ENCODE measurements at regions not wholly inside any gene's neighbourhood (a gene's known extent, or its start where the extent isn't known, plus 50 kb on each side); places are given as distances from the start of the nearest gene placed in this dataset.

DNA sequence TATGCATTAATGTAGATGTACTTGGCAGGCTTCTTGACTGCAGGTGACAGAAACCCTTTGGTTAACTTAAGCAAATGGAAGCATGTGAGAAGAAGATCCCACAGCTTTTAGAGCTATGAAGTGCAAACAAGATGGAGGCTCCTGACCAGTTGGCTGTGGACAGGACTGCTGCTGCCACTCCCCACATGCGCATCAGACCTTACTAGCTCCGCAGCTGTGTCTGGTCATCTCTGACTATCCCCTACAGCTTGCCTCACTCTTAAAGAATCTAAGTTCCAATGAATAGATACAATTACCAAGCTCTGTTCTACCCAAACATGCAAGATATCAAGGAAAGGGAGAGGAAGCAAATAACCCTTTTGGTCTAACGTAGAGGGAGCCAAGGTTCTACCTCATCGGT, 587.6 kb downstream of the DSC3 start:
- TF ChIP-seq, protein P1, sequence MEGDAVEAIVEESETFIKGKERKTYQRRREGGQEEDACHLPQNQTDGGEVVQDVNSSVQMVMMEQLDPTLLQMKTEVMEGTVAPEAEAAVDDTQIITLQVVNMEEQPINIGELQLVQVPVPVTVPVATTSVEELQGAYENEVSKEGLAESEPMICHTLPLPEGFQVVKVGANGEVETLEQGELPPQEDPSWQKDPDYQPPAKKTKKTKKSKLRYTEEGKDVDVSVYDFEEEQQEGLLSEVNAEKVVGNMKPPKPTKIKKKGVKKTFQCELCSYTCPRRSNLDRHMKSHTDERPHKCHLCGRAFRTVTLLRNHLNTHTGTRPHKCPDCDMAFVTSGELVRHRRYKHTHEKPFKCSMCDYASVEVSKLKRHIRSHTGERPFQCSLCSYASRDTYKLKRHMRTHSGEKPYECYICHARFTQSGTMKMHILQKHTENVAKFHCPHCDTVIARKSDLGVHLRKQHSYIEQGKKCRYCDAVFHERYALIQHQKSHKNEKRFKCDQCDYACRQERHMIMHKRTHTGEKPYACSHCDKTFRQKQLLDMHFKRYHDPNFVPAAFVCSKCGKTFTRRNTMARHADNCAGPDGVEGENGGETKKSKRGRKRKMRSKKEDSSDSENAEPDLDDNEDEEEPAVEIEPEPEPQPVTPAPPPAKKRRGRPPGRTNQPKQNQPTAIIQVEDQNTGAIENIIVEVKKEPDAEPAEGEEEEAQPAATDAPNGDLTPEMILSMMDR (IDR thresholded peaks at IDR 0.05): no peak
- TF ChIP-seq ZFX (IDR thresholded peaks at IDR 0.05; ENCODE audit: borderline replicate concordance): no peak
